Stimulated activated naive CD8-positive, alpha-beta T cell treated with anti-CD3 and anti-CD28 coated beads, Interleukin-15, amount 100 ng/mL, for 72 hours (primary cell): ENCODE measurements at regions not wholly inside any gene's neighbourhood (a gene's known extent, or its start where the extent isn't known, plus 50 kb on each side); places are given as distances from the start of the nearest gene placed in this dataset.
"Not testable (repeated sequence)": the region's sequence is repeated elsewhere in the genome, so short reads cannot be mapped to it uniquely, and the experiment has no call there.

Experiments used
- ATAC-seq: fragments of 150-1000 bp; cut with Tn5 transposase; 2 replicates; pipeline ENCODE4 v1.10.0; 2021; ENCODE audit warnings: mild to moderate bottlenecking, moderate library complexity
- DNase-seq, 2 donors: peaks; one replicate each; pipeline ENCODE4 v3.0.0; 2021 to 2022
- H3K27ac Mint-ChIP-seq, 2 donors: one replicate each; pipeline ENCODE4 v1.8.0; 2022; ENCODE audit warnings: mild to moderate bottlenecking in 2 of 2, mixed read lengths in 2 of 2, moderate library complexity in 2 of 2
- H3K27me3 Mint-ChIP-seq: one replicate; pipeline ENCODE4 v1.8.0; 2022; ENCODE audit warnings: mixed read lengths
- H3K4me1 Mint-ChIP-seq: one replicate; pipeline ENCODE4 v1.8.0; 2022; ENCODE audit warnings: mild to moderate bottlenecking, mixed read lengths
- H3K4me3 Mint-ChIP-seq, 2 donors: one replicate each; pipeline ENCODE4 v1.8.0; 2022; ENCODE audit warnings: mild to moderate bottlenecking in 2 of 2, mixed read lengths in 2 of 2, moderate library complexity in 1 of 2
- H3K9me3 Mint-ChIP-seq, 2 donors: one replicate each; pipeline ENCODE4 v1.8.0; 2022; ENCODE audit warnings: mixed read lengths in 2 of 2

GRCh38 chr15:31223478-31224350, 102.9 kb upstream of the KLF13 start:
- no peaks in the 10 kb centered on the region for H3K9me3 Mint-ChIP-seq
- DNase-seq = no peak
- ATAC-seq = no peak
- H3K27me3 Mint-ChIP-seq = no peaks in the 10 kb centered on the region
- peak overlapping the region in 1 of 2 donors; percentile 80 for H3K27ac Mint-ChIP-seq
- H3K4me1 Mint-ChIP-seq = peaks cover 29% of the 10 kb centered on the region
- peak overlapping the region in 1 of 2 donors; percentile 29 for H3K4me3 Mint-ChIP-seq

GRCh38 chr15:31224661-31225060, 102.0 kb upstream of the KLF13 start:
- peaks cover 28% of the 10 kb centered on the region for H3K4me1 Mint-ChIP-seq
- not testable (repeated sequence) for DNase-seq, ATAC-seq, H3K27me3 Mint-ChIP-seq, H3K9me3 Mint-ChIP-seq, H3K4me3 Mint-ChIP-seq, H3K27ac Mint-ChIP-seq

GRCh38 chr15:31225356-31225955, 101.2 kb upstream of the KLF13 start:
- Mint-ChIP-seq H3K9me3 (no peaks in the 10 kb centered on the region), H3K4me1 (peaks cover 28% of the 10 kb centered on the region), H3K4me3 (no peak overlapping the region), H3K27ac (no peak overlapping the region), H3K27me3 (no peaks in the 10 kb centered on the region)
- no peak for ATAC-seq
- no peak for DNase-seq

- ATAC-seq (no peak), DNase-seq (no peak)
- peaks cover 28% of the 10 kb centered on the region for H3K4me1 Mint-ChIP-seq
- H3K27ac Mint-ChIP-seq = no peak overlapping the region
- no peaks in the 10 kb centered on the region for H3K9me3 Mint-ChIP-seq
- H3K27me3 Mint-ChIP-seq = no peaks in the 10 kb centered on the region
- no peak overlapping the region for H3K4me3 Mint-ChIP-seq
Observed at GRCh38 chr15:31226021-31226420, 100.6 kb upstream of the KLF13 start.

- Mint-ChIP-seq H3K4me3 (no peak overlapping the region), H3K27ac (no peak overlapping the region), H3K27me3 (no peaks in the 10 kb centered on the region), H3K9me3 (no peaks in the 10 kb centered on the region), H3K4me1 (peaks cover 24% of the 10 kb centered on the region)
- ATAC-seq (no peak), DNase-seq (no peak)
Observed at GRCh38 chr15:31227235-31227634, 99.4 kb upstream of the KLF13 start.

- peaks cover 16% of the 10 kb centered on the region for H3K4me1 Mint-ChIP-seq
- ATAC-seq = no peak
- H3K4me3 Mint-ChIP-seq = no peak overlapping the region
Observed at GRCh38 chr15:31228011-31228484, 98.6 kb upstream of the KLF13 start.

GRCh38 chr15:31228980-31229826, 97.4 kb upstream of the KLF13 start:
- Mint-ChIP-seq H3K4me1 (peaks cover 4% of the 10 kb centered on the region), H3K9me3 (no peaks in the 10 kb centered on the region), H3K4me3 (no peak overlapping the region), H3K27me3 (no peaks in the 10 kb centered on the region), H3K27ac (no peak overlapping the region)
- ATAC-seq = no peak
- no peak for DNase-seq

More at GRCh38 chr15:31228011-31228484, 98.6 kb upstream of the KLF13 start:
- no peak overlapping the region for H3K27ac Mint-ChIP-seq
- H3K9me3 Mint-ChIP-seq = no peaks in the 10 kb centered on the region
- no peak for DNase-seq
- H3K27me3 Mint-ChIP-seq = no peaks in the 10 kb centered on the region

GRCh38 chr15:31230630-31231485, 95.8 kb upstream of the KLF13 start:
- H3K27me3 Mint-ChIP-seq = no peaks in the 10 kb centered on the region
- no peaks in the 10 kb centered on the region for H3K4me1 Mint-ChIP-seq
- H3K4me3 Mint-ChIP-seq = no peak overlapping the region
- no peaks in the 10 kb centered on the region for H3K9me3 Mint-ChIP-seq
- no peak for ATAC-seq
- H3K27ac Mint-ChIP-seq = peak overlapping the region in 1 of 2 donors; percentile 2
- DNase-seq = no peak

GRCh38 chr15:31234815-31235214, 91.8 kb upstream of the KLF13 start:
- ATAC-seq (no peak), DNase-seq (no peak)
- Mint-ChIP-seq H3K4me3 (no peak overlapping the region), H3K4me1 (peaks cover 14% of the 10 kb centered on the region), H3K27ac (no peak overlapping the region), H3K27me3 (no peaks in the 10 kb centered on the region), H3K9me3 (no peaks in the 10 kb centered on the region)

GRCh38 chr15:31235311-31236183, 91.1 kb upstream of the KLF13 start:
- H3K4me3 Mint-ChIP-seq = no peak overlapping the region
- H3K4me1 Mint-ChIP-seq = peaks cover 14% of the 10 kb centered on the region
- H3K27ac Mint-ChIP-seq = no peak overlapping the region
- no peak for DNase-seq
- no peaks in the 10 kb centered on the region for H3K9me3 Mint-ChIP-seq
- ATAC-seq = no peak
- no peaks in the 10 kb centered on the region for H3K27me3 Mint-ChIP-seq

- Mint-ChIP-seq H3K4me1 (peaks cover 19% of the 10 kb centered on the region), H3K4me3 (no peak overlapping the region), H3K27me3 (no peaks in the 10 kb centered on the region), H3K9me3 (no peaks in the 10 kb centered on the region), H3K27ac (no peak overlapping the region)
- ATAC-seq (no peak), DNase-seq (no peak)
Observed at GRCh38 chr15:31236184-31237042, 90.2 kb upstream of the KLF13 start.

GRCh38 chr15:31237043-31237324, 89.7 kb upstream of the KLF13 start:
- H3K27ac Mint-ChIP-seq = no peak overlapping the region

GRCh38 chr15:31238906-31239305, 87.7 kb upstream of the KLF13 start:
- Mint-ChIP-seq H3K4me3 (no peak overlapping the region), H3K27me3 (no peaks in the 10 kb centered on the region), H3K9me3 (no peaks in the 10 kb centered on the region), H3K4me1 (peaks cover 27% of the 10 kb centered on the region), H3K27ac (peak overlapping the region; percentile 37 to 89)
- DNase-seq (no peak), ATAC-seq (no peak)

More at GRCh38 chr15:31237043-31237324, 89.7 kb upstream of the KLF13 start:
- no peaks in the 10 kb centered on the region for H3K9me3 Mint-ChIP-seq
- no peak overlapping the region for H3K4me3 Mint-ChIP-seq
- no peaks in the 10 kb centered on the region for H3K27me3 Mint-ChIP-seq
- ATAC-seq (no peak), DNase-seq (no peak)
- peaks cover 25% of the 10 kb centered on the region for H3K4me1 Mint-ChIP-seq
